ENCODE measurements at regions not wholly inside any gene's neighbourhood (a gene's known extent, or its start where the extent isn't known, plus 50 kb on each side); places are given as distances from the start of the nearest gene placed in this dataset.

GRCh38 chr3:29064085-29064484 is 216.8 kb upstream of the RBMS3 start:
- TF ChIP-seq CTCF (IDR thresholded peaks at IDR 0.05; ENCODE audit: low read depth, low read length, poor library complexity, severe bottlenecking) = no peak
- no peak for TF ChIP-seq EZH2phosphoT487 (IDR thresholded peaks at IDR 0.05; ENCODE audit: borderline replicate concordance, low read length)

Data from DOHH2 (cell line).